ENCODE measurements at regions not wholly inside any gene's neighbourhood (a gene's known extent, or its start where the extent isn't known, plus 50 kb on each side); places are given as distances from the start of the nearest gene placed in this dataset.

GRCh38 chr17:5976251-5976650, 93.9 kb upstream of the WSCD1 start:
- TF ChIP-seq, protein P1, sequence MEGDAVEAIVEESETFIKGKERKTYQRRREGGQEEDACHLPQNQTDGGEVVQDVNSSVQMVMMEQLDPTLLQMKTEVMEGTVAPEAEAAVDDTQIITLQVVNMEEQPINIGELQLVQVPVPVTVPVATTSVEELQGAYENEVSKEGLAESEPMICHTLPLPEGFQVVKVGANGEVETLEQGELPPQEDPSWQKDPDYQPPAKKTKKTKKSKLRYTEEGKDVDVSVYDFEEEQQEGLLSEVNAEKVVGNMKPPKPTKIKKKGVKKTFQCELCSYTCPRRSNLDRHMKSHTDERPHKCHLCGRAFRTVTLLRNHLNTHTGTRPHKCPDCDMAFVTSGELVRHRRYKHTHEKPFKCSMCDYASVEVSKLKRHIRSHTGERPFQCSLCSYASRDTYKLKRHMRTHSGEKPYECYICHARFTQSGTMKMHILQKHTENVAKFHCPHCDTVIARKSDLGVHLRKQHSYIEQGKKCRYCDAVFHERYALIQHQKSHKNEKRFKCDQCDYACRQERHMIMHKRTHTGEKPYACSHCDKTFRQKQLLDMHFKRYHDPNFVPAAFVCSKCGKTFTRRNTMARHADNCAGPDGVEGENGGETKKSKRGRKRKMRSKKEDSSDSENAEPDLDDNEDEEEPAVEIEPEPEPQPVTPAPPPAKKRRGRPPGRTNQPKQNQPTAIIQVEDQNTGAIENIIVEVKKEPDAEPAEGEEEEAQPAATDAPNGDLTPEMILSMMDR (IDR thresholded peaks at IDR 0.05), result no peak
- TF ChIP-seq POLR2A (IDR thresholded peaks at IDR 0.05), result no peak
